Stimulated activated CD8-positive, alpha-beta memory T cell treated with anti-CD3 and anti-CD28 coated beads, Interleukin-12 subunit alpha, Interleukin-12 subunit beta, amount 100 ng/mL, for 4 hours (primary cell): ENCODE measurements at regions not wholly inside any gene's neighbourhood (a gene's known extent, or its start where the extent isn't known, plus 50 kb on each side); places are given as distances from the start of the nearest gene placed in this dataset.
"Not testable (repeated sequence)": the region's sequence is repeated elsewhere in the genome, so short reads cannot be mapped to it uniquely, and the experiment has no call there.

Experiments
- DNase-seq: peaks from one replicate; pipeline ENCODE4 v3.0.0-alpha.2; 2020; ENCODE audit warnings: low read depth

DNA sequence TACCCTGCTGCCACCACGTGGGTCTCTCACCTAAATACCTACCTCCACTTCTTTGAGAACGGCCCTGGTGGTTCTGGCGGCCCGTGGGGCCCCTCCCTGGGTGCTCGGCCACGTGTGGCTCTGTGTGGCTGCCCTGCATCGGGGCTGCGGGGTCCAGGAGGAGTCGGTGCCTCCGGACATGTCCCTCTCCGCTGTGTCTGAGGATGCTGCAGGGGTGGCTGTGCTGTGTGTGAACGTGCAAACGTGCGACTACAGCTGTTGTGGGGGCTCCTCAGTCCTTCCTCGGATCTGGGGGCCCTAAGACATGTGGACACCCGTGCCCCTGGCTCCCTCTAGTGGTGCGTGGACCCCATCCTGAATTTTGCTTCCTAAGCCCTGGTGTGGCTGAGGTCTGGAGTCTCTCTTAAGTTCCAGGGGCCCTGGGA, 691.8 kb downstream of the QKI start:
- no peak for DNase-seq

- DNase-seq: no peak
Observed at GRCh38 chr6:164105705-164106104, 691.2 kb downstream of the QKI start.

DNA sequence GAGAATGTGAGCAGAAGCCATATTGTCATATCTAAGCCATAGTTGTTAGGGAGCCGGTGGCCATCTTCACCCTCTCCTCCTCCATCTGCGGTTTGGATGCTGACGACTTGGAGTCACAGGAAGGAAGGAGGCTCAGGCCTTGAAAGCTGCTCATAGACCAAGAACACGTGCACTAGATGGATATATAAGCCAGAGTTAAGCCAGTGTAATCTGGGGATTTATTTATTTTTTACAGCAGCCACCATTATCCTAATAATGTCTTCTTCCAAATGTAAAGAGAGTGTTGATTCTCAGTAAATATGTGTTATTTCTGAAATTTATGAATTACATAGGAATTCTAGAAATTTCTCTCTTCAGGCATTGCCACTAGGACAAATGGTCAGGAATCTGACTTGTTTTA, 689.9 kb downstream of the QKI start:
- DNase-seq: no peak

DNA sequence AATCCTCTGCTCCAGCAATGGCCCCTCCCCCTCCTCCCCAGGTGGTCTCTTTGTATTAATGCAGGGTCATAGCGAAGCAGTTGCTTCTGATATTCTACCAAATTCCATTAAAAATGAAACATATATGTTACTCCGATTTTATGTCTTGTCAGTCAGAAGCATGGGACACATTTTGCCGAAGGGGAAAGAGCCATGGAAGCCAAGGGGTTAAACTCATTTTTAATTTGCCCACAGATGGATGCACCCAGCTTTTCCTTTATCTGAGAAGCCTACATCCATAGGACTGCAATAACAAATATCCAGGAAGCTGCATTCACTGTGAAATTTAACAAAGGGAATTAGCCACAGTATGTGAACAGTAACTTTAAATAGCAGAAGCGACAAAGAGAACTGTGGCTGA, 688.2 kb downstream of the QKI start:
- DNase-seq: no peak

DNA sequence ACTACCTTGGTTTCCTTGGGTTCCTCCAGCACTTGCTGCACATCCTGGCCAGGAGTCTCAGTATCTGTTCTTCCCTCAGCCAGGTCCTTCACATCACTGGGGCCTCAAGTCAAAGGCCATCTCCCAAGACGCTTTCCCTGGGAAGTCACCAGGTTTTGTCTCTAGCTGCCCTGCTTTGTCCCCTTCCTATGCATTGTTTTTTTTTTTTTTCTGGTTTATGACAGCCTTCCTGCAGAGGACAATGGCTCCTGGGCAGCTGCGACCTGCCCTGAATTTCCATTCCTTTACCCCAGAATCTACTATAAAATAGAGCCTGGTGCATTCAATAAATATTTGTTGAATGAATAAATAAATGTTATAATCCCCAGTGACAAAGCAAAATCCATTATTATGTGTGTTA, 687.3 kb downstream of the QKI start:
- DNase-seq: no peak

- no peak for DNase-seq
Observed at GRCh38 chr6:164099269-164099865, 684.8 kb downstream of the QKI start.

- no peak for DNase-seq
Observed at GRCh38 chr6:164098857-164099267, 684.3 kb downstream of the QKI start.

GRCh38 chr6:164097551-164098398, 683.3 kb downstream of the QKI start:
- DNase-seq: no peak

- no peak for DNase-seq
Observed at GRCh38 chr6:164097056-164097455, 682.5 kb downstream of the QKI start.

DNA sequence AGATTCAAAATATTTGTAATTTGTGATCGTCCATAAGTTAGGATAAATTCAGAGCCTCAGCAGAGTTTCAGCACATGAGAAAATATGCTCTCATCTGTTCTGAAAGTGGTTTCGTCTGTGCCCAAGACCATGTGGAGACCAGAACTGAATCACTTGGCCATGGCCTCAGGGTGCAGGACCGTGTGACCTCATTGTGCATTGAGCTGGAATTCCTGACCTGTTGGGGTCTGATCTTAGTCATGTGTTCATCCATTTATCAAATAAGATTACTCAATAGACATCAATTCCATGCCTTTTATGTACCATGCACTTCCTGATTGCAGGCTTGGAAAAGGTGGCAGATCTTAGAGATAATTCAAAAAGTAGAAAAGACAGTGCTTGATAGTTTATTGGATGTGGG, 680.5 kb downstream of the QKI start:
- no peak for DNase-seq

- no peak for DNase-seq
Observed at GRCh38 chr6:164087870-164088269, 673.4 kb downstream of the QKI start.

GRCh38 chr6:164087211-164087610, 672.7 kb downstream of the QKI start:
- no peak for DNase-seq

DNA sequence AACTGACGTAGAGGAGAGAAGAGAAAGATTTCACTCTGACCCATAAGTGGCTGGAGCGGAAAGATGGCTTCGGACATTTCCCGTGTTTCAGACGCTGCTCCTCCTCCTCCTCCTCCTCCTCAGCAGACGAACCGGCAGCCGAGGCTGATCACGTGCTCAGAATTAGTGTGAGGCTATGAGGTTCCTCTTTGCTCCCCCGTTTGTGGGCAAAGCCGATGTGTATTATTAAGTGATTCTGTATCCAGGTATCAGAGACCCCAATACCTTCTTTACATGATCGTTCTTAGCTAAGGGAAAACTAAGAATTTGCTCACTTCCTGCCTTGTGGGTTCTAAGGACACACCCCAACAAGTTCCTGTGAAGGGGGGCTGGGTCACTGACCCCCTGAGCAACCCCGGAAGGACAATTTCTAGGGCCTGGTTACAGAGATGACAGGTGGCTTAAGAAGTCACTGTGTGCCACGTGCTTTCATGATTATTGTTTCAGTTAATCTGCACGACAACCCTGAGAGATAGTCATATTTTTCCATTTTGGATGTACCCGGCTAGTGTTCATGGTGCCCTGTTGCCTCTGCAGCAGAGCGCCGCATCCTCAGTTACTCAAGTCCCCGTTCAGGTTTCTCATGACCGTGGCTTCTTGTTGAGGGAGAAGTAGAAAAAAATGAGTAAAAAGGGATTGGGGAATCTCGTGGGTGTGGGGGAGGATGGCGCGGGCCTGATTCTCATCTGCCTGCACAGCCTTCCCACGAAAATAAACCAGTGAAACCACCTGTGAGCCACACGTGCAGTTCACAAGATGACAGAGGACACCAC, 671.8 kb downstream of the QKI start:
- no peak for DNase-seq

DNA sequence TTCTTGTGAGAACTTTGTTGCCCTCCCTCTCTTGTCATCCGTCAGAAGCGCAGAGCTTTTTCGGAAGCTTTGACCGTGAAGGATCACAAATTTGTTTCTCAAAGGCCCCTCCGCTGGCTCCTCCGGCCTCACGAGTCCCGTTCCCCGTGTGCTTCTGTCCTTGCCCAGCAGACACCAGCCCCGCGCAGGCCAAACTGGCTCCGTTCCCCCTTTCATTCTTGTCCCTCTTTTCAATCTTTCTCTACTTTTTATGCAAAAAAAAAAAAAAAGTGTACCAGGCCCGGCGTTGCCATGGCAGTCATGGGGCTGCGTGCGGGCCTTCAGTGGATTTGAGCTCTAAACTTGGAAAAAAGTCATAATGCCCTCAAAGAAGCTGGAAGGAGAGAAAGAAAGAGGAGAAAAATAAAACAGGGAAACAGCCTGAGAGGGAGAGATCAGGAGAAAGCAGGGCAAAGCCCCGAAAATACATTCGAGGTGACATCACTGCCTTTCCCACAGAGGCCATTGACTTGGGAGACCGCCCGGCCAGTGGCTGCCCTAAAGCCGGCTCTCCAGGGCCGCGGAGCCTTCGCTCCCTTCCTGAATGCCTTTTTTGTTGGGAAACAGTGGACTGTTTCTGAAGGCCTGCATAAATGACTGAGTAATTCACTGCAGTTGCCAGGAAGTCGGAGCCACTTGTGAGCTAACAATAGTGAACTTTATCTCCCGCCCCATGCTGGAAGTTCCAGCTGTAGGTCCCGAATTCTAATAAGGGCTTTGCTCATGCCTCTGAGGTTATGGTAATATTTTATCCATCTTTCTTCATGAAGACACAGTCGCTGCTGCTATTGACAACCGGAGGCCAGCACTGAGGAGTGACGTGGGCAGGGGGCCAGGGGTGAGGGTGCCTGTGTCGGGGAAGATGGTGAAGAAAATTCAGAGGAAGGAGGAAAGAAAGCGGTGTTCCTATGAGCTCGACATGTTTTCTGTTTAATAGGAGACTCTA, 670.9 kb downstream of the QKI start:
- no peak for DNase-seq

- no peak for DNase-seq
Observed at GRCh38 chr6:164079275-164079600, 664.7 kb downstream of the QKI start.

DNA sequence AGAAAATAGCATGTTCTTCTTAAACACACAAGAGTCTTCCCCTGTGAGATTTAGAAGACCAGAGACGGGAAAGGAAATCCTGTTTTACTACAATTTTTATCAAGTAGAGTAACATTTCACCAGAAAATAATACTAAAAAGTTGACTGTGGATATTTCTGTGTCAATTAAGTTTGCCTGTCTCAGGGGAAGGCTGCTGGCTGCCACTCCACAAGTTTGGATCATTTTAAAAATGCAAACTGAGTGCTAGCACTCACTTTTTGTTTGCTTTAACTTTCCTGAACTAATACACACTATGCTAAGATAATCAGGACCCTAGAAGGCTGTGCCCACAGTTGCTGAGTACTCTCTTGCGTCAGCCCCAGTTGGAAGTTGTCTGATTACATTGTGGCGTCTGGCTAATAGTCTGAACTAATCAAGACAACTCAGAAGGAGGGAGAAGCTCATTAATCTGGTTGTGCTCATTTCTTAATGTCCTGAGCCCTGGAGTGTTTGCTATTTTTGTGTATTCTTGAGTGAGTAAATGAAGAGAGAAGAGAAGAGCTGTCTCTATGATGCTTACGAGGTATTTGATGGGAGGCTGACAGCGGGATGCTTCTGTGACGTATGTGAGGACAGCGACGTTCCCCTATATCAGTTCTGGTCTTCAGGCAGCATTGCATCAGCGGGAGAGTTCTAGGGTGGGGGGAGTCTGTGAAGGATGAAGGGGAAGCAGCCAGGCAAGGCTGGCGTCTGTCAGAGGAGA, 664.2 kb downstream of the QKI start:
- DNase-seq: no peak

DNA sequence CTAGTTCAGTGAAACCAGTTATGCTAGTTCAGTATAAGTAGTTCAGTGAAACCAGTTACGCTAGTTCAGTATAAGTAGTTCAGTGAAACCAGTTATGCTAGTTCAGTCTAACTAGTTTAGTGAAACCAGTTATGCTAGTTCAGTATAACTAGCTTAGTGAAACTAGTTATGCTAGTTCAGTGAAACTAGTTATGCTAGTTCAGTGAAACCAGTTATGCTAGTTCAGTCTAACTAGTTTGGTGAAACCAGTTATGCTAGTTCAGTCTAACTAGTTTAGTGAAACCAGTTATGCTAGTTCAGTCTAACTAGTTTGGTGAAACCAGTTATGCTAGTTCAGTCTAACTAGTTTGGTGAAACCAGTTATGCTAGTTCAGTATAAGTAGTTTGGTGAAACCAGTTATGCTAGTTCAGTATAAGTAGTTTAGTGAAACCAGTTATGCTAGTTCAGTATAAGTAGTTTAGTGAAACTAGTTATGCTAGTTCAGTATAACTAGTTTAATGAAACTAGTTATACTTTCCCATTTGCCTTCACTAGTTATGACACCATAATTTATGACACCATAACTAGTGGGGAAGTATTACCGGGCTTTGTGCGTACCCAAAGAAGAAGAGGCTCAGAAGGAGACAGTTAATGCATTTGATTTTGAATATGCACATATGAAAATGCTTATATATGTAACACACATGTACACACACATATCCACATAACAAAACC, 662.5 kb downstream of the QKI start:
- not testable (repeated sequence) for DNase-seq

DNA sequence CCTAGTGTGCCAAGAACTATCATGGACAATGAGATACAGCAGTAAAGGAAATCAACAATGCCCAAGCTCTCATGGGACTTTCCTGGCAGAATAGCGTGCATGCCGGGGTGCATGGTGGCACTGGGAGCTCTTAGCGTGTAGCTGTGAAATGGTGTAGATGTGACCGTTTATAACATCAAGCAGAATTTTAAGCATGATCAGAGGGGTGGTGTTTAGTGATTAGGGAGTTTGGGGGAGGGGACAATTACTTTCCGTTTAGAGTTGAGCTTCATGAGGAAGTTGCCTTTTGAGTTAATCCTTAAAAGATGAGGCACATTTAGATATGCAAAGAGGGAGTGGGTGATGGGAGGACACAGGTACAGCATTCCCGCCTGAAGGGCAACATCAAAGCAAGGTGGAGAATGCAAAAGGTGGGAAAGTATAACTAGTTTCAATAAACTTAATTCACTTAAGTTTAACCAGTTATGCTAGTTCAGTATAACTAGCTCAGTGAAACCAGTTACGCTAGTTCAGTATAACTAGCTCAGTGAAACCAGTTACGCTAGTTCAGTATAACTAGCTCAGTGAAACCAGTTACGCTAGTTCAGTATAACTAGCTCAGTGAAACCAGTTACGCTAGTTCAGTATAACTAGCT, 661.6 kb downstream of the QKI start:
- DNase-seq: no peak

- DNase-seq: no peak
Observed at GRCh38 chr6:164072240-164072666, 657.7 kb downstream of the QKI start.
